Heart left ventricle (tissue), 13 donors: ENCODE measurements at regions not wholly inside any gene's neighbourhood (a gene's known extent, or its start where the extent isn't known, plus 50 kb on each side); places are given as distances from the start of the nearest gene placed in this dataset.

Experiments
- POLR2A ChIP-seq, 2 donors: fragments of 450-650 bp; IDR thresholded peaks; one replicate each; pipeline ENCODE4 v1.6.1; 2017; ENCODE audit warnings: antibody characterized with exemption in 2 of 2, mild to moderate bottlenecking in 2 of 2, moderate library complexity in 2 of 2
- TF ChIP-seq, protein P1 (sequence below), 12 donors: fragments of 200-600 bp; sonication (generic) in 4 of 12; IDR thresholded peaks; one replicate each; pipeline versions ENCODE4 v1.5.0 to v1.8.0; 2018 to 2022; ENCODE audit warnings: antibody characterized with exemption in 12 of 12, mild to moderate bottlenecking in 5 of 12
- donor health status: ischemic (EF 13 %, LVEDD 7.1; RV severe dilation, severe dysfunction).
- donor health status: DM: no; HTN: yes; CAD: no.
- donor health status: DM: no; HTN: no; CAD: no.
- donor health status: ischemic (EF 25% LVEDD 6.9; RV normal size, moderate dysfunction).
- donor health status: ischemic (EF 25% LVEDD 5.7; RV mildly dilated, moderate dysfunction).
- donor health status: ischemic (EF 35%, LVEDD 5.7; RV mildly dilated, moderate dysfunction).
- donor health status: nonischemic (EF 11% LVEDD 7.7; RV severe dilation, severe dysfunction).
- donor health status: DM: yes; HTN: yes; CAD: no.
- donor health status: PGD.
- donor health status: ischemic (EF 29% LVEDD 5.4; RV normal size, mild dysfunction).
- donor health status: nonischemic (EF 23%, LVEDD 6.1; RV moderate dilation, normal function).

DNA sequence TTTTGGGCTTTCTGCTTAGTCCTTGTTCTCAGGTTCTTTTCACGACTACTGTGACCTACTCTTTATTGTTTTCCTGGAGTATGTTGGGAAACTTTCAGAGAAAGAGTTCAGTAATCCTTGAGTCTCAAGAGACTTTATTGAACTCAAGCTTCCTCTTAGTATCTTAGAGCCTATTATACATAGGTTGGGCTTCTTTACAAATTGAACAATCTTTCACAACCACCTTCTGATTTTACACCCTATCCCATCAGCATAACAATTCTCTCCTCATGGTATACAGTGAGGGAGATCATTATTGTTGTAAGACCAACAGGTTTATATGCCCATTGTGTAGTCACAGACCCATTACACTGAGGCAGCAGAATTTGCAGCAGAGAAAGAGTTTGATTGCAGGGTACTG lies 193.2 kb upstream of the IGF1 start:
- TF ChIP-seq, protein P1, sequence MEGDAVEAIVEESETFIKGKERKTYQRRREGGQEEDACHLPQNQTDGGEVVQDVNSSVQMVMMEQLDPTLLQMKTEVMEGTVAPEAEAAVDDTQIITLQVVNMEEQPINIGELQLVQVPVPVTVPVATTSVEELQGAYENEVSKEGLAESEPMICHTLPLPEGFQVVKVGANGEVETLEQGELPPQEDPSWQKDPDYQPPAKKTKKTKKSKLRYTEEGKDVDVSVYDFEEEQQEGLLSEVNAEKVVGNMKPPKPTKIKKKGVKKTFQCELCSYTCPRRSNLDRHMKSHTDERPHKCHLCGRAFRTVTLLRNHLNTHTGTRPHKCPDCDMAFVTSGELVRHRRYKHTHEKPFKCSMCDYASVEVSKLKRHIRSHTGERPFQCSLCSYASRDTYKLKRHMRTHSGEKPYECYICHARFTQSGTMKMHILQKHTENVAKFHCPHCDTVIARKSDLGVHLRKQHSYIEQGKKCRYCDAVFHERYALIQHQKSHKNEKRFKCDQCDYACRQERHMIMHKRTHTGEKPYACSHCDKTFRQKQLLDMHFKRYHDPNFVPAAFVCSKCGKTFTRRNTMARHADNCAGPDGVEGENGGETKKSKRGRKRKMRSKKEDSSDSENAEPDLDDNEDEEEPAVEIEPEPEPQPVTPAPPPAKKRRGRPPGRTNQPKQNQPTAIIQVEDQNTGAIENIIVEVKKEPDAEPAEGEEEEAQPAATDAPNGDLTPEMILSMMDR (IDR thresholded peaks at IDR 0.05) = no peak
- TF ChIP-seq POLR2A (IDR thresholded peaks at IDR 0.05) = no peak
